Transverse colon (tissue), 4 donors: ENCODE measurements at regions not wholly inside any gene's neighbourhood (a gene's known extent, or its start where the extent isn't known, plus 50 kb on each side); places are given as distances from the start of the nearest gene placed in this dataset.

Experiments used
- DNase-seq: peaks from one replicate; pipeline ENCODE4 v3.0.0-alpha.2; 2019
- H3K27ac ChIP-seq, 4 donors: fragments of 200-600 bp; sonication (generic); 2 replicates each; pipeline ENCODE4 v1.5.1; 2016 to 2018; ENCODE audit warnings: inconsistent platforms in 4 of 4
- H3K27me3 ChIP-seq: fragments of 200-600 bp; sonication (generic); 2 replicates; pipeline ENCODE4 v1.5.1; 2017; ENCODE audit warnings: inconsistent platforms
- H3K36me3 ChIP-seq, 4 donors: fragments of 200-600 bp; sonication (generic); 2 replicates each; pipeline ENCODE4 v1.5.1; 2017 to 2019; ENCODE audit warnings: inconsistent platforms in 4 of 4
- H3K4me1 ChIP-seq, 4 donors: fragments of 200-600 bp; sonication (generic); 2 replicates each; pipeline ENCODE4 v1.5.1; 2017 to 2020; ENCODE audit warnings: inconsistent platforms in 4 of 4
- H3K4me3 ChIP-seq, 4 donors: fragments of 200-600 bp; sonication (generic); 1 replicate in 1 of 4; 2 replicates in 3 of 4; pipeline versions ENCODE4 v1.5.1 to v1.6.1; 2017 to 2019; ENCODE audit warnings: inconsistent platforms in 4 of 4
- H3K9me3 ChIP-seq, 2 donors: fragments of 200-600 bp; sonication (generic); 2 replicates each; pipeline ENCODE4 v1.5.1; 2017 to 2019; ENCODE audit warnings: inconsistent platforms in 2 of 2
- CTCF ChIP-seq, 5 experiments: fragments of 200-600 bp in 3 of 5; fragments of 450-650 bp in 2 of 5; sonication (generic) in 3 of 5; IDR thresholded peaks; 1 replicate in 2 of 5; 2 replicates in 3 of 5; pipeline ENCODE4 v1.5.1; 2016 to 2017; ENCODE audit warnings: antibody characterized with exemption in 5 of 5, inconsistent platforms in 3 of 5, mild to moderate bottlenecking in 2 of 5, moderate library complexity in 1 of 5
- EP300 ChIP-seq: sonication (generic); formaldehyde crosslinking; IDR thresholded peaks from one replicate; pipeline ENCODE4 v1.6.1; 2017; ENCODE audit warnings: antibody characterized with exemption, low read depth
- POLR2A ChIP-seq: fragments of 450-650 bp; IDR thresholded peaks from one replicate; pipeline ENCODE4 v1.6.1; 2016; ENCODE audit warnings: antibody characterized with exemption, mild to moderate bottlenecking, moderate library complexity
- POLR2AphosphoS5 ChIP-seq, 3 donors: sonication (generic); formaldehyde crosslinking; IDR thresholded peaks; one replicate each; pipeline ENCODE4 v1.6.1; 2016; ENCODE audit warnings: antibody characterized with exemption in 3 of 3
- WGBS, 2 donors: methylation state at CpG; one replicate each; pipeline ENCODE4 v1.1.5; 2018; ENCODE audit warnings: low coverage in 1 of 2; 5-methylcytosine and 5-hydroxymethylcytosine counted together
- in situ Hi-C, 4 donors: fragments of 200-750 bp; cut with MboI; loops; one replicate each; pipeline versions ENCODE4 v1.15.0 to v1.15.1; 2017; ENCODE audit warnings: low sequenced_read_pairs in 3 of 4, low pct_ligation_motif_present in 1 of 4, low pct_unique_long_range_greater_than_20kb in 1 of 4
- intact Hi-C: fragments of 100-400 bp; cut with DNase I; formaldehyde crosslinking; loops from one replicate; pipeline ENCODE4 v1.15.1; 2023; ENCODE audit warnings: low total_unique reads

GRCh38 chr5:128750155-128750554 lies 212.1 kb upstream of the FBN2 start:
- intact Hi-C loops (no loop called here), in situ Hi-C loops (no loop called here)
- no peak for DNase-seq
- H3K4me3 ChIP-seq, result no peak overlapping the region
- H3K27me3 ChIP-seq, result no peaks in the 10 kb centered on the region
- H3K9me3 ChIP-seq, result no peaks in the 10 kb centered on the region
- TF ChIP-seq POLR2A (no peak), POLR2AphosphoS5 (IDR thresholded peaks at IDR 0.05) (no peak), EP300 (no peak), CTCF (IDR thresholded peaks at IDR 0.05) (no peak)
- no peak overlapping the region for H3K27ac ChIP-seq
- H3K4me1 ChIP-seq, result no peaks in the 10 kb centered on the region
- no peaks in the 10 kb centered on the region for H3K36me3 ChIP-seq
- WGBS, 2 donors, result 57 to 80% methylated on average over 1 of the region's 1 CpG

- Histone ChIP-seq H3K4me3 (no peak overlapping the region), H3K27me3 (no peaks in the 10 kb centered on the region), H3K36me3 (no peaks in the 10 kb centered on the region), H3K4me1 (no peaks in the 10 kb centered on the region), H3K9me3 (no peaks in the 10 kb centered on the region), H3K27ac (no peak overlapping the region)
- intact Hi-C loops (no loop called here), in situ Hi-C loops (no loop called here)
- no peak for DNase-seq
- TF ChIP-seq CTCF (IDR thresholded peaks at IDR 0.05) (no peak), POLR2AphosphoS5 (IDR thresholded peaks at IDR 0.05) (no peak), EP300 (no peak), POLR2A (no peak)
- WGBS, 2 donors, result 64 to 76% methylated on average over 3 of the region's 3 CpGs
These were observed 207.9 kb upstream of the SLC27A6 start for GRCh38 chr5:128757196-128757959.

- TF ChIP-seq CTCF (IDR thresholded peaks at IDR 0.05), result no peak
- no peak for TF ChIP-seq EP300
- TF ChIP-seq POLR2AphosphoS5 (IDR thresholded peaks at IDR 0.05), result no peak
- no peak for TF ChIP-seq POLR2A
- intact Hi-C loops (no loop called here), in situ Hi-C loops (no loop called here)
- Histone ChIP-seq H3K4me3 (no peak overlapping the region), H3K27ac (no peak overlapping the region), H3K36me3 (no peaks in the 10 kb centered on the region), H3K27me3 (no peaks in the 10 kb centered on the region), H3K9me3 (no peaks in the 10 kb centered on the region), H3K4me1 (no peaks in the 10 kb centered on the region)
- WGBS, 2 donors, result 66 to 74% methylated on average over 10 of the region's 10 CpGs
- no peak for DNase-seq
These were observed 202.5 kb upstream of the SLC27A6 start for GRCh38 chr5:128762661-128763306.

GRCh38 chr5:128763321-128763720 lies 202.0 kb upstream of the SLC27A6 start:
- in situ Hi-C loops, result no loop called here
- intact Hi-C loops, result no loop called here
- WGBS, 2 donors, result 17 to 36% methylated on average over 1 to 2 of the region's 2 CpGs
- no peak for DNase-seq
- no peaks in the 10 kb centered on the region for H3K36me3 ChIP-seq
- no peak for TF ChIP-seq POLR2A
- no peak for TF ChIP-seq EP300
- no peaks in the 10 kb centered on the region for H3K9me3 ChIP-seq
- no peaks in the 10 kb centered on the region for H3K4me1 ChIP-seq
- H3K27me3 ChIP-seq, result no peaks in the 10 kb centered on the region
- no peak overlapping the region for H3K27ac ChIP-seq
- no peak overlapping the region for H3K4me3 ChIP-seq
